Effector memory CD8-positive, alpha-beta T cell (primary cell): ENCODE measurements at regions not wholly inside any gene's neighbourhood (a gene's known extent, or its start where the extent isn't known, plus 50 kb on each side); places are given as distances from the start of the nearest gene placed in this dataset.

Source experiments
- ATAC-seq: fragments of 150-1000 bp; cut with Tn5 transposase; replicated peaks from 2 replicates; pipeline ENCODE4 v1.10.0; 2021; ENCODE audit warnings: mild to moderate bottlenecking, moderate library complexity
- DNase-seq, 3 experiments: peaks; one replicate each; pipeline ENCODE4 v3.0.0; 2021
- H3K27ac Mint-ChIP-seq, 2 donors: one replicate each; pipeline ENCODE4 v1.8.0; 2022; ENCODE audit warnings: mild to moderate bottlenecking in 2 of 2, mixed read lengths in 2 of 2, moderate library complexity in 2 of 2
- H3K27me3 Mint-ChIP-seq, 2 donors: one replicate each; pipeline ENCODE4 v1.8.0; 2022; ENCODE audit warnings: mixed read lengths in 2 of 2
- H3K36me3 Mint-ChIP-seq: one replicate; pipeline ENCODE4 v1.8.0; 2022; ENCODE audit warnings: mild to moderate bottlenecking, moderate library complexity, mixed read lengths; ENCODE audit not compliant: insufficient read depth
- H3K4me1 Mint-ChIP-seq, 2 donors: one replicate each; pipeline ENCODE4 v1.8.0; 2022; ENCODE audit warnings: low read depth in 2 of 2, mixed read lengths in 2 of 2
- H3K4me3 Mint-ChIP-seq, 2 donors: one replicate each; pipeline ENCODE4 v1.8.0; 2022; ENCODE audit warnings: mild to moderate bottlenecking in 2 of 2, mixed read lengths in 2 of 2, moderate library complexity in 2 of 2
- H3K9me3 Mint-ChIP-seq, 2 donors: one replicate each; pipeline ENCODE4 v1.8.0; 2022; ENCODE audit warnings: mixed read lengths in 2 of 2

DNA sequence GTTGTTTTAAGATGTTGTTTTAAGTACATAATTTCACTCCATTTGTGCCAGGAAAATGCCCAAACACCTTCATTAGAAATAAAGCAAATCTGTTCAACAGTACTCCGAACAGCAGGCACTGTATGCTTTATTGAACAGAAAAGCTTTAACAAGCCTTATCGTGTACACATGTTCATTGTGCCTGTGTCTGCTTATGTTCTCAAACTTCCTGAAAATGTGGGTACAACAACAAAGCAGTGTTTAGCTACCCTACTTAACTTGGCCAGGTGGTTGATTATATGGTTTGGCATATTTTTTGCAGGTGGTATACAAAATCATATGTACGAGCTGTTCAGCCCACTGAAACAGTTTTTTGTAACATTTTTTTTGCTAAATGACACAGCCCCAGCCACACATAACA is 718.0 kb downstream of the DACH1 start:
- H3K9me3 Mint-ChIP-seq = peaks cover 0 to 3% of the 10 kb centered on the region in 2 donors
- ATAC-seq (no peak), DNase-seq (no peak)
- no peak overlapping the region for H3K4me3 Mint-ChIP-seq
- no peak overlapping the region for H3K27ac Mint-ChIP-seq
- no peaks in the 10 kb centered on the region for H3K4me1 Mint-ChIP-seq
- H3K27me3 Mint-ChIP-seq = no peaks in the 10 kb centered on the region
- H3K36me3 Mint-ChIP-seq = peaks cover 3% of the 10 kb centered on the region

DNA sequence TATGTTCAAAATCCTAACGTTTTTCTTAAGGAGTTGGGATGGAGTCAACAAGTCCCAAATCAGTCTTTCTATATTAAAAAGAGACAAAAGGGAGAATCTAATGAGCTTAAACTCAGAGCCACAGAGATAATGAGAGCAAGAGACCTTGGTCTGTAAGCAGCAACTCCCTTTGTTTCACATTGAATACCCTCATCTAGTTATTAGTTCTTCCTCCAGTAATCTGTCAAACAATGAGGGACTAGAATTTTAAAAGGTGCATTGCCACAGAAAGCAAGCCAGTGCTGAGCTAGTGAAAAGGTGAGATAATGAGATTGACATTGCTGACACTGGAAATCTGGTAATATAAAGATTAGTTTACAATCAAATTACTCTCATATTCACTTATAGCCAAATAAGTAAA is 718.6 kb downstream of the DACH1 start:
- DNase-seq = no peak
- no peak overlapping the region for H3K27ac Mint-ChIP-seq
- H3K4me3 Mint-ChIP-seq = no peak overlapping the region
- no peaks in the 10 kb centered on the region for H3K4me1 Mint-ChIP-seq
- H3K36me3 Mint-ChIP-seq = peaks cover 3% of the 10 kb centered on the region
- no peaks in the 10 kb centered on the region for H3K27me3 Mint-ChIP-seq
- peaks cover 0 to 3% of the 10 kb centered on the region in 2 donors for H3K9me3 Mint-ChIP-seq
- ATAC-seq = no peak

DNA sequence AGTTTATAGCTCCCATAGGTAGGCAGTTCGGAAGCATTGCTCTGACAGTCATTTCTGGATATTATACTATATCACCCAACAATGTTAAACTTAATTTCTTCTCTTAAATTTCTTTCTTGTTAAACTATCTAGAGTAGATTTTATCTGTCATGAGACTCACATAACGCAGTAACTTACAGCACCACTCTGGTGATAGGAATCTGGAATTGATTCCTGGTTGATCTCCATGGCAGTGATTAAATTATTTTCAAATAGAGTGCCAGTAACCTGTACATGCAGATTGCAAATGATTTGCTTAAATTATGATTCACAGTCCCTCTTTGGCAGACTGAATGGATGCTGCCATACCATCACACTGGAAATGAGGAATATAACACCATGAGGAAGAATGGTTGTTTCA is 722.1 kb downstream of the DACH1 start:
- Mint-ChIP-seq H3K36me3 (peaks cover 3% of the 10 kb centered on the region), H3K9me3 (peaks cover 0 to 2% of the 10 kb centered on the region in 2 donors), H3K4me1 (no peaks in the 10 kb centered on the region), H3K4me3 (no peak overlapping the region), H3K27me3 (no peaks in the 10 kb centered on the region), H3K27ac (no peak overlapping the region)
- DNase-seq (no peak), ATAC-seq (no peak)

DNA sequence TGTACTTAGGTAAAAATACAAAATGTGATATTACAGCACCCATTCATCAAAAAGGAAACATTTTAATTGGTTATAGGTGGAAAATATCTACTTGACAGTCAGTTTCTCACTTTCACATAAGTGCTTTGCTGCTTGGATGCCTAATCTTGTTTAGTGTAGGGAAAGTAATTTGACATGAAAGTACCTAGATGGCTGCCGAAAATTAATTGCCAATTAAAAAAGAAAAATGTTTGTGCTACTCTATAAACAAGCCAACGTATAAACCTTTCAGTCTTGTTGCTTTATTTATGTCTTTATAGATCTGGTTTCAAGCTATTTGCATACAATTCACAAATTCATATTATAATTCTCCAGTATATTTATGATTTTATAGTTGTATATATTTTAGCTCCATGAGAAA is 729.9 kb downstream of the DACH1 start:
- H3K9me3 Mint-ChIP-seq = peaks cover 8% of the 10 kb centered on the region in 2 donors
- no peaks in the 10 kb centered on the region for H3K36me3 Mint-ChIP-seq
- no peak for ATAC-seq
- no peaks in the 10 kb centered on the region for H3K27me3 Mint-ChIP-seq
- H3K27ac Mint-ChIP-seq = no peak overlapping the region
- no peak overlapping the region for H3K4me3 Mint-ChIP-seq
- no peaks in the 10 kb centered on the region for H3K4me1 Mint-ChIP-seq
- no peak for DNase-seq

DNA sequence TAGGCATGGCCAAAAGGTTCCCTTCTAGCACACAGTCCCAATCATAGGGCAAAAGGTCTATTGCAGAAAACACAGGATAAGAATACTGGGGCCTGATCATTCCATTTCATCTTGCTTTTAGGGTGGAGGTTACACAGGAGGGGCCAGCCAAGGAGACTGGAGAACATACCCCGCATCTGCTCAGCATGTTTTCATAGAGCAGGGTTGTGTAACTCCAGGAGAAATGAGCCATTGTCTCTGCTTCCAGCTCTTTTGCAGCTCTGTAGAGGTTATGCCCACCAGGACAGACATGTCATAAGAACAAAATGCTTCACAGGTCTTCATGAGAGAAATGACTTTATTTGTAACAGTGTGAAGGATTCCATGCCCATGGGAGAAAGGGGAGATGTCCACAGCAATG is 742.8 kb downstream of the DACH1 start:
- Mint-ChIP-seq H3K27ac (no peak overlapping the region), H3K9me3 (peaks cover 8 to 13% of the 10 kb centered on the region in 2 donors), H3K4me1 (no peaks in the 10 kb centered on the region), H3K27me3 (no peaks in the 10 kb centered on the region), H3K4me3 (no peak overlapping the region), H3K36me3 (no peaks in the 10 kb centered on the region)
- ATAC-seq (no peak), DNase-seq (no peak)

DNA sequence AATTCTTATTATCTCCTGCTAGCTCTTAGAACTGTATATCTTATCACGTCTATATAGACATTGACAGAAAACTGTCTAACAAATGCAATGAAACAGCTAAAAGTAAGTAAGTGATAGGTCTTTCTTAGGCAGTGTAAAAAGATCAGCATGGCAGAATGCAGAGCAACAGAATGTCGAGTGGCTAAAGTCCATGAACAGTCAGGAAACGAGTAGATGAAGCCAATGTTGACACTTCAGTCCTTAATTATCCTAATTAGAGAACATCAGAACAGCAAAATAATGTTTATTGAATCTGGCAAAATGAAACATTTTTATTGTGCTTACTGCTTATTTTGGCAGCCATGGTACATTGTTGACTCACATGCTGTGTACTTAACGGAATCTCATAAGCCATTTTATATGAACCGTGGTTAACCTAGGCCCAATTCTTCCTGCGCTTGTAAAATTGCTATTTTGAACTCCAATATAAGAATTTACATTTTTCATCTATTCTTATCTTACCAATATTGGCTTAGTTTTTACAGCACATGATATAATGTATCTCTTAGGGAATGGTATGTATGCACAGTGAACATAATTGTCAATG is 748.1 kb downstream of the DACH1 start:
- Mint-ChIP-seq H3K4me1 (no peaks in the 10 kb centered on the region), H3K27me3 (no peaks in the 10 kb centered on the region), H3K9me3 (peaks cover 0 to 6% of the 10 kb centered on the region in 2 donors), H3K4me3 (no peak overlapping the region), H3K36me3 (no peaks in the 10 kb centered on the region), H3K27ac (no peak overlapping the region)
- DNase-seq (no peak), ATAC-seq (no peak)

DNA sequence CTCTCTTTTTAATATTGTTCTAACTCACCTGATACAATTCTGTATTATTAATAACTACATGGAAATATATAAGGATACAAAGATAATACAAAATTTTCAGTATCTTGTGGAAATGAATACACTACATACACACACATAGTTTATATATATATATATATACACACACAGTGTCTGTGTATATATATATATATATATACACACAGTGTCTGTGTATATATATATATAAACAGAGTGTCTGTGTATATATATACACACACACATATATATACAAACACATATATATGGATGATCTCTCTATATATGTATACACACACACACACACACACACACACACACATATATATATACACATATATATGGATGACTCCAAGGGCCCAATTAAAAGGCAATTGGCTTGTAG is 749.1 kb downstream of the DACH1 start:
- peaks cover 0 to 6% of the 10 kb centered on the region in 2 donors for H3K9me3 Mint-ChIP-seq
- ATAC-seq (no peak), DNase-seq (no peak)
- H3K27me3 Mint-ChIP-seq = no peaks in the 10 kb centered on the region
- H3K4me1 Mint-ChIP-seq = no peaks in the 10 kb centered on the region
- no peak overlapping the region for H3K4me3 Mint-ChIP-seq
- no peaks in the 10 kb centered on the region for H3K36me3 Mint-ChIP-seq
- H3K27ac Mint-ChIP-seq = no peak overlapping the region

DNA sequence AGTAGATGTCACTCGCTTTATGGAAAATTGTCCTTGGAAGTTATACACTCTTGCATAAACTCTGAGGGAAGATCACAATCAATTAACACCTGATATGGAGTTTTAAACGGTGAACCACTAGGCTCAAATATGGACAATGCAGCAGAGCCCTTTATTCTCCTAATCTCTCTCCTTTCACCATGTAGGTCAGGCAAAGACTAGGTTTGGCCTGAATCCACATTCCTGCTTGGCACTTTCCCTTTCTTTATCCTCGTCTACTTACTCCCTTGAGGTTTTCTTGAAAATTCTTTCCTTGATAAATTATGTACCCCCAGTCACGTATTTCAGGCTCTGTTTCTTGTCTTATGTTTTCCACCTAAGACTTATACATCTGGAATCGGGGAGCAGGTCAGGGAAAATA is 751.7 kb downstream of the DACH1 start:
- Mint-ChIP-seq H3K4me1 (no peaks in the 10 kb centered on the region), H3K27me3 (no peaks in the 10 kb centered on the region), H3K36me3 (no peaks in the 10 kb centered on the region), H3K4me3 (no peak overlapping the region), H3K9me3 (peaks cover 0 to 12% of the 10 kb centered on the region in 2 donors), H3K27ac (no peak overlapping the region)
- DNase-seq (no peak), ATAC-seq (no peak)

DNA sequence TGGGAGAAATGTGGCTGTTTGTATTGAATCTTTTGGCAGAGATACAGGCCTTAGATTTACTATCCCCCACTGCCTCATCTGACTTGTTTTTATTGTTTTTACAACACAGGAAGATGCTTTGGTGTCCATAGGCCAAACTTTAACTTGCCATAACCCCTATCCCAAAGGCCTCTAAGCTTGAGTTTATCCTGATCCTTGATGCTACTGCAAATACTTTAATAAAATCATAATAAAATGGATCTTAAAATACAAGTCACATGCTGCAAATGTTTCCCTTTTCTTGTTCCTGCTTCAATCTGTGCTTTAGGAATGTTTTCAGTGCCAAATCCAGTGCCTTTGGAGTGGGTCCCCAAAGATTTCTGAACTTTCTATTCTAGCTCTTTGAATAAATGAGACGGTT is 770.6 kb downstream of the DACH1 start:
- H3K4me1 Mint-ChIP-seq = no peaks in the 10 kb centered on the region
- peaks cover 2 to 8% of the 10 kb centered on the region in 2 donors for H3K9me3 Mint-ChIP-seq
- H3K36me3 Mint-ChIP-seq = no peaks in the 10 kb centered on the region
- no peak overlapping the region for H3K4me3 Mint-ChIP-seq
- H3K27ac Mint-ChIP-seq = no peak overlapping the region
- ATAC-seq (no peak), DNase-seq (no peak)
- H3K27me3 Mint-ChIP-seq = no peaks in the 10 kb centered on the region

DNA sequence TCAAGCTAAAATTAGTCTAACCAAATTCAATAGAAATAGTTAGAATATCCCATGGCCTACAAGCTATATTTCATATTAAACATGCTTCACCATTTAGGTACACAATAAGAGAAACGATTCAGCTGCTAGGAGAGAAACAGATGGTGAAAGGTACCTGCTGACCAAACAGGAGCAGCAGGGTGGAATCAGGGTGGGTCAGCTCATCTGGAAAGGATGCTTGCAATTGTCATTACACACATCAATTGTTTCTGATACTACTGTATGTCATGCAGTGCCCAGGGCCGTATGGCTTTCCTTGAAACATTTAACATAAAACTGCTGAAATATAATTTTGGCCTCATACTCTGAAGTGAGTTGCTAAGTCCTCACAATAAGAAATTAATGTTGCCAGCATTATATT is 776.0 kb downstream of the DACH1 start:
- Mint-ChIP-seq H3K4me3 (no peak overlapping the region), H3K9me3 (peaks cover 2 to 18% of the 10 kb centered on the region in 2 donors), H3K27me3 (no peaks in the 10 kb centered on the region), H3K27ac (no peak overlapping the region), H3K36me3 (no peaks in the 10 kb centered on the region), H3K4me1 (no peaks in the 10 kb centered on the region)
- DNase-seq = no peak
- no peak for ATAC-seq

DNA sequence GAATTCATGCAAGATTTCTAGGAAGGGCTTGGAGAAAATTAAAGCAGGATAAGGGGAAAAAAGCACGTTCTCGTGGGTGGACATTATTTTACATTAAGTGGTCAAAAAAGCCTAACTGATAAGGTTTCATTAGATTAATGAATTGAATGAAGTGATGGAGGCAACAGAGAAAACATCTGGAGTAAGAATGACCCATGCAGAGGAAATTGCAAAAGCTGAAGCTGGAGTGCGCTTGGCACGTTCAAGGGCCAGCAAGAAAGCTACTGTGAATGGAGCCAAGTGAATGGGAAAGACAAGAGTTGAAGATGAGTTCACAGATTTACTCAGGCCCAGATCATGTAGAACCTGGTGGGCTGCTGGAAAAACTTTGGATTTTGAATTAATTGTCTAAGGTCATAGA is 777.9 kb downstream of the DACH1 start:
- H3K27ac Mint-ChIP-seq = no peak overlapping the region

DNA sequence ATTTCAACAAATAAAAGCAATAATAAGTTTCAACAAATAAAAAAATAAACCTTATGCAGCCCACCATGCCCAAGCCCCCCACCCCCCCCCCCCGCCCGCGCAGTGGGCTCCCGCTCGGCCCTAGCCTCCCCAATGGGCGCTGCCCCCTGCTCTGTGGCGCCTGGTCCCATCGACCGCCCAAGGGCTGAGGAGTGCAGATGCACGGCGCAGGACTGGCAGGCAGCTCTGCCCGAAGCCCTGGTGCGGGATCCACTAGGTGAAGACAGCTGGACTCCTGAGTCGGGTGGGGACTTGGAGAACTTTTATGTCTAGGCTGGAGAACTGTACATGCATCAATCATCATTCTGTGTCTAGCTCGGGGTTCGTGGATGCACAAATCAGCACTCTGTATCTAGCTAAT is 779.6 kb downstream of the DACH1 start:
- H3K4me1 Mint-ChIP-seq = no peaks in the 10 kb centered on the region
- H3K4me3 Mint-ChIP-seq = no peak overlapping the region
- DNase-seq (no peak), ATAC-seq (no peak)
- no peaks in the 10 kb centered on the region for H3K36me3 Mint-ChIP-seq
- H3K27ac Mint-ChIP-seq = no peak overlapping the region
- H3K27me3 Mint-ChIP-seq = no peaks in the 10 kb centered on the region
- peaks cover 3 to 10% of the 10 kb centered on the region in 2 donors for H3K9me3 Mint-ChIP-seq

More for the DNA sequence above, 777.9 kb downstream of the DACH1 start:
- H3K9me3 Mint-ChIP-seq = peaks cover 3 to 10% of the 10 kb centered on the region in 2 donors
- H3K36me3 Mint-ChIP-seq = no peaks in the 10 kb centered on the region
- DNase-seq = no peak
- no peaks in the 10 kb centered on the region for H3K27me3 Mint-ChIP-seq
- H3K4me3 Mint-ChIP-seq = no peak overlapping the region
- no peaks in the 10 kb centered on the region for H3K4me1 Mint-ChIP-seq
- ATAC-seq = no peak

DNA sequence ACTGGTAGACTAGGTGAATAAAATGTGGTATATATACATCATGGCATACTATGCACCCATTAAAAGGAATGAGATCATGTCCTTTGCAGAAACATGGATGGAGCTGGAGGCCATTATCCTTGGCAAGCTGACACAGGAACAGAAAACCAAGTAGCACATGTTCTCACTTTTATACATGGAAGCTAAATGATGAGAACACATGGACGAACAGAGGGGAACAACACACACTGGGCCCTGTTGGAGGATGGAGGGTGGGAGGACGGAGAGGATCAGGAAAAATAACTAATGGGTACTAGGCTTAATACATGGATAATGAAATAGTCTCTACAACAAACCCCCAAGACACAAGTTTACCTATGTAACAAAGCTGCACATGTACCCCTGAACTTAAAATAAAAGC is 780.0 kb downstream of the DACH1 start:
- Mint-ChIP-seq H3K9me3 (peaks cover 3 to 10% of the 10 kb centered on the region in 2 donors), H3K4me3 (no peak overlapping the region), H3K27me3 (no peaks in the 10 kb centered on the region), H3K27ac (no peak overlapping the region), H3K4me1 (no peaks in the 10 kb centered on the region), H3K36me3 (no peaks in the 10 kb centered on the region)
- no peak for ATAC-seq
- DNase-seq = no peak

DNA sequence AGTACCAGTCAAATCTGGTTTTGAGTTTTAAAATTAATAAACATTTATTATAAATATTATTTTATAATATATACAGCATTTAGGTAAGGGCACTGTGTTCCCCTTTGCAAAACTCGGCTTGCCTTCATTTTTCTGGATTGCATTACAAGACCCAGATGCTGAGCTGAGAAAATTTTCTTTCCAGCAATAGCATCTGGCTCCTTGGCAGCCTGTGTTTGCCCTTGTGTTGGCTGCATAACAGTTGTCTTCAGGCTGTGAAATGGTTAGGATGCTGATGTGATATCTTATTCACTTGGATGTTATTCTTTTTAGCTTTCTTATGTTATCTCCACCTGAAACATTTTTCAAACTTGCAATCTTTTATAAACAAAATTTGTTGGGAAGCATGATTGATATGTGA is 784.4 kb downstream of the DACH1 start:
- H3K9me3 Mint-ChIP-seq = peaks cover 0 to 3% of the 10 kb centered on the region in 2 donors
- no peak for ATAC-seq
- no peak overlapping the region for H3K27ac Mint-ChIP-seq
- no peaks in the 10 kb centered on the region for H3K4me1 Mint-ChIP-seq
- no peaks in the 10 kb centered on the region for H3K27me3 Mint-ChIP-seq
- DNase-seq = no peak
- no peak overlapping the region for H3K4me3 Mint-ChIP-seq
- no peaks in the 10 kb centered on the region for H3K36me3 Mint-ChIP-seq

DNA sequence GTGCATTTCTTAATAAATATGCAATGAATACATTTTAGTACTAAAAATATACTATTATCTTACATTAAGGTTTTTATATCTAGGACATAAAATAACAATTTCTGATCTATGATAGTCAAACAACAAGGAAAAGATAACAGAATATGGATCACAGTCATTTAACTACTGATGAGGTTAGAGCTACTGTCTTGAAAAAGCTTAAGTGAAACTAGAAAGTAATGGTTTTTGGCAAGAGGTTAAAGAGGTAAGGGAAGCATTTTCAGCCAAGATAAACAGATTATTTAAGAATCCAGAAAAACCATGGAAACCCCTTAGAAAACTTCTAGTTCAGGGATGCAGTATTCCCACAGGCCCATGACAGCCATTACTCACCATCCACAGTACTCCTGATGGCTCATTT is 787.4 kb downstream of the DACH1 start:
- H3K27ac Mint-ChIP-seq = no peak overlapping the region
- H3K4me1 Mint-ChIP-seq = no peaks in the 10 kb centered on the region
- no peaks in the 10 kb centered on the region for H3K36me3 Mint-ChIP-seq
- ATAC-seq = no peak
- peaks cover 0 to 2% of the 10 kb centered on the region in 2 donors for H3K9me3 Mint-ChIP-seq
- no peak for DNase-seq
- H3K4me3 Mint-ChIP-seq = no peak overlapping the region
- no peaks in the 10 kb centered on the region for H3K27me3 Mint-ChIP-seq
